NCI-H82 treated with DMSO at 0.1 percent for 48 hours (cell line): ENCODE measurements at regions not wholly inside any gene's neighbourhood (a gene's known extent, or its start where the extent isn't known, plus 50 kb on each side); places are given as distances from the start of the nearest gene placed in this dataset.
"Not testable (repeated sequence)": the region's sequence is repeated elsewhere in the genome, so short reads cannot be mapped to it uniquely, and the experiment has no call there.

Experiments used
- DNase-seq: peaks from one replicate; lab custom pipeline; 2025; ENCODE audit not compliant: unreplicated experiment; lab: John Stamatoyannopoulos, UW

- DNase-seq: no peak
Measured at GRCh38 chr14:98189062-98189461, 1082.9 kb downstream of the BCL11B start.

DNA sequence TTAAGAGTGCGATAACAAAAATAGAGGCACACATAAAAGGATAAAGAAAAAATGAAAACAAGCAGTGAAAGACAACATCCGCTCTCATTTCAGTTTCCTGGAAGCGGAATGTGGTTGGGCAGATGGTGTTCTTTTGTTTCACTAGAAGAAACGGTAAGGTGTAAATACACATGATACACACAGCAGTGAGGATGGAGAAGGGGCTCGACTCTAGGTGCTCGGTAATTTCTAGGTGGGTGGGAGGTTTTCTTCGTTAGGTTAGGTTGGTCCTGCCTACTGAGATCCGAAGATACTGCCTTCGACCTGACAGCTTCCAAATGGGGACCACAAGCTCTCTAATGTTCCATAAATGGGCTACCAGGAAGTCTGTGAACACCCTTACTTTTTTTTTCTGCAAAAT, 1082.5 kb downstream of the BCL11B start:
- no peak for DNase-seq

DNA sequence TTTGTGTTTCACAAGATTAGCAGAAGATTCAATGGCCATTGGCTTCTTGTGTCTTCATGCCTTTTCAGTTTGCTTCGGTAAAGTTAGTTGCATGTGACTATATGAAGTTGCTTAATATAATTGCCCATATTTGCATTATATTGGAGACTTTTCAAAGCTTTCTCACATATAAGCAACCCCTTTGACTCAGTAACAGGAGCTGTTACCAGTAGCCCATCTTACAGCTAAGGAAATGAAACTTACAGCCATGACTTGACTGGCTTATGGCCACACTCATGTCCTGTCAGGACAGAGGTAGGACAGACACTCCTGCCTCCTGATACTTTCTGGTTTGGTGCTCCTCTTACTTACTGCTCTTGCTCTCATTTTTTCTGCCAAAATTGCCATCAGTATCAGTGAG, 1082.1 kb downstream of the BCL11B start:
- no peak for DNase-seq

DNA sequence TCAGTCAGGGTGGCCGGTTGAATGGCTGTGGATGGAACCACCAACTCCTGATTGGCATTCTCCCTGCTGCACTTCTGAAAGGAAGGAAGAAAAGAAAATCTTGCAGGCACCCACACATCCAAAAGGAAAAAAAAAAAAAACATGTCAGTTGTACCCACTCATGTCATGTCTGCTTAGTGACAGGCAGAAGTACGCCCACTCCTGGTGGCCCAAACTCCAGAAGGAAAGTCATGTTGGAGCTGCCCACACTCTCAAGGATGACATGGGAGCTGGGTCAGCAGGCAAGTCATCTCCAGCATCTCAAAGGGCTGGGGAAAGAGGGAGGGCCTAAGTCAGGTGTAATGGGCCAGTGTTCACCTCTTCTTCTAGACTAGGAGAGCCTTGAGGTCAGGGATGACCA, 1079.1 kb downstream of the BCL11B start:
- DNase-seq: no peak

GRCh38 chr14:98194821-98195220, 1077.2 kb downstream of the BCL11B start:
- DNase-seq: no peak

- no peak for DNase-seq
Measured at GRCh38 chr14:98195256-98195655, 1076.7 kb downstream of the BCL11B start.

- no peak for DNase-seq
Measured at GRCh38 chr14:98197933-98198332, 1074.1 kb downstream of the BCL11B start.

DNA sequence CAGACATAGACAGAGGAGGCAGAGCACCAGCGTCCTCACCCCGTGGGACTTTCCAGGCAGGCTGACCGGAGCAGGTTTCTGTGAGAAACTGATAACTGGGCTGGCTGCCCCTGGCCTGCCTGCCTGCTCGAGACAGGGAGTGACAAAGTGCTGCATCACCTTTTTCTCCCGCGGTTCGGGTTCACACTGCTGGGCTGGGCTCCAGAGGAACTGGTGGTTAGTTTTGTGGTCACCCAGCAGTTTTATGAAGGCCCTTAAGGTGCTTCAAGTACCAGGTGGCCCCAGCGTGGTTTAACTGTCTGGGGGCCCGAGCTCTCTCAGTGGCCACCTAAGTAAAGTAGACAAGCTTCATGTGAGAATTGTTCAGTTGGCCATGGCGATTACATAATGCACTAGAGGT, 1073.6 kb downstream of the BCL11B start:
- DNase-seq: no peak

DNA sequence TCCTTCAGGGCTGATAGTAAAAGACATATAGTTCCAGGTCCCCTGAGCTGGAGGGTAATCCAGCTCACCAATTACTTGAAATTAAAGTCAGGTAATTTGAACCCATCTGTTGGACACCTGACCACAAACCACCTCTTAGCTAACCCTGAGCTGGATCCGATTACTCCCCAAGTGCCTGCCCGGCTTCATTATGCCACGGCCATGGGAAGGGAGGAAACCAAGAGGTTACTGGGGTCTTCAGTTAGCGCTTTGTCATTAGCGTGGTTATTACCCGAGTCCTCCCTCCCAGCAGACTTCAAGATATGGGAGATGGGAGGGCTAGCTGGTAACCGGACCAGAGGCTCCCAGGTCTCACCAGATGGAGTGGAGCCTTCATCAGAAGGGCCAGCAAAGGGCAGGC, 1071.4 kb downstream of the BCL11B start:
- DNase-seq: no peak

- DNase-seq: no peak
Measured at GRCh38 chr14:98203421-98203820, 1068.6 kb downstream of the BCL11B start.

DNA sequence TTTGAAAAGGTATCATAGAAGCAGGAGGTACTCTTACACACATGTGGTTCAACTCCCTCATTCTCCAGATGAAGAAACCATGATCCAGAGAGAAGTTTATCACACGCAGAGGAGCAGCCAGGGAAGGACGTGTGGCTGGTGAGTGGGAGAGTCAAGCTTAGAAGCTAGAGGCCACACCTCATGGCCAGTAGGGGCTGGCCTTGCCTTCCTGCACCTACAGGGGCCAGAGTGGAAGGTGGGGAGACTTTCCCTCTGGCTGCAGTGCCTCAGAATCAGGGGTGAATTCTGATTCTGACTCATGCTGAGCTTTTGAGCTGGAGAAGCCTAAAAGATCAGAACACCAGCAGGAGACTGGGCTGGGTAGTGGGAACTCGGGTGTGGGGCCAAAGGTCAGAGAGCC, 1067.9 kb downstream of the BCL11B start:
- no peak for DNase-seq

GRCh38 chr14:98207415-98207814, 1064.6 kb downstream of the BCL11B start:
- no peak for DNase-seq

- no peak for DNase-seq
Measured at GRCh38 chr14:98208211-98208611, 1063.8 kb downstream of the BCL11B start.

DNA sequence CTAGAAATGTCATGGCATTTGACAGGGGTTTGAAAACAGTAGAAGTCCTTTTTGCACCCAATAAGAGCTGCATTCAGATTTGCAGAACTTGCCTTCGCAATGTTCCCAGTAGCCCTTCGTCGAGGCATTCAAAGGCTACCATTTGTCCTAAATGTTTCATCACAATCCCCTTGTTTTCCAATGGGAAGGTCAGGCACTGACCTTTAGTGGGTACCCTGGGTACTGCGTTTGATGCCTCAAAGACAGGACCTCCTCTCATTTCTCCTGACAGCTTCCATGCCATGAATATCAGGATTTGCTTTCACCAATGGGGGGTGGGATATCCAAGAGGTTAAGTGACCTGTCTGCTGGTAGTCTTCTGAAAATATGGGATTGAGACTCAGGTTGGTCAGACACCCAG, 1063.1 kb downstream of the BCL11B start:
- no peak for DNase-seq

- no peak for DNase-seq
Measured at GRCh38 chr14:98210045-98210672, 1061.8 kb downstream of the BCL11B start.

- DNase-seq: no peak
Measured at GRCh38 chr14:98217530-98217929, 1054.5 kb downstream of the BCL11B start.

- DNase-seq: no peak
Measured at GRCh38 chr14:98218218-98218617, 1053.8 kb downstream of the BCL11B start.

DNA sequence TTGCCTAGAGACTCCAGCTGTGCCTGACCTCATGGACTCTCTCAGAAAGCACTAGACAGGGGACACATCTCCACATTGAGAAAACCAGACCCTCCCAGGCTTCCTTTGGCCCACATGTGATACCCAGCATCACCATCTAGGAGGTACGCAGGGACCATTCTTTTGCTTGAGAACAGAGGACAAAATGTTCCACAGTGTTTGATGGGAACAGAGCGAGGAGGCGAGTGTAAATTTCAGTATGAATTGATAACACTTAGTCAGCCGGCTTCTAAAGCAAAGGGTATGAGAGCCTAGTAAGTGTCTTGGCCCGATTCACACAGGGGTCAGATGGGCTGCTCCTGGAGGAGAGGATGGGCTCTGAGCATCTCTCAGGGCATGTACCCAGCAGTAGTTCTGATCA, 1052.4 kb downstream of the BCL11B start:
- no peak for DNase-seq

- no peak for DNase-seq
Measured at GRCh38 chr14:98223106-98223505, 1048.9 kb downstream of the BCL11B start.

- DNase-seq: not testable (repeated sequence)
Measured at GRCh38 chr14:98223710-98224109, 1048.3 kb downstream of the BCL11B start.

GRCh38 chr14:98226411-98226810, 1045.6 kb downstream of the BCL11B start:
- no peak for DNase-seq

- no peak for DNase-seq
Measured at GRCh38 chr14:98227000-98227726, 1044.8 kb downstream of the BCL11B start.

GRCh38 chr14:98227727-98228111, 1044.3 kb downstream of the BCL11B start:
- DNase-seq: no peak
